ENCODE measurements at regions not wholly inside any gene's neighbourhood (a gene's known extent, or its start where the extent isn't known, plus 50 kb on each side); places are given as distances from the start of the nearest gene placed in this dataset.
"Not testable (repeated sequence)": the region's sequence is repeated elsewhere in the genome, so short reads cannot be mapped to it uniquely, and the experiment has no call there.

DNA sequence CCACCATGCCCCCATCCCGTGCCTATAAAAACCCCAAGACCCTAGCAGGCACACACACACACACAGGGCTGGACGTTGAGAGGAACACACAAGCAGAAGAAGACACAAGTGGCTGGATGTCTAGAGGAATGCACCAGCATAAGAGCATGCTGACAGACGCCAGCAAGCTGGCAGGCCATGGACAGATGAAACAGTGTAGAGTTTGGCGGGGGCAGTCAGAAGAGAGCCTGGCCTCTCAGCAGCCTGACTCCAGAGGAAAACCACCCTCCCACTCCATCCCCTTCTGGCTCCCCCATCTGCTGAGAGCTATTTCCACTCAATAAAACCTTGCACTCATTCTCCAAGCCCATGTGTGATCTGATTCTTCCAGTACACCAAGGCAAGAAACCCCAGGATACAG, 255.8 kb upstream of the FAM78B start:
- TF ChIP-seq, protein P1, sequence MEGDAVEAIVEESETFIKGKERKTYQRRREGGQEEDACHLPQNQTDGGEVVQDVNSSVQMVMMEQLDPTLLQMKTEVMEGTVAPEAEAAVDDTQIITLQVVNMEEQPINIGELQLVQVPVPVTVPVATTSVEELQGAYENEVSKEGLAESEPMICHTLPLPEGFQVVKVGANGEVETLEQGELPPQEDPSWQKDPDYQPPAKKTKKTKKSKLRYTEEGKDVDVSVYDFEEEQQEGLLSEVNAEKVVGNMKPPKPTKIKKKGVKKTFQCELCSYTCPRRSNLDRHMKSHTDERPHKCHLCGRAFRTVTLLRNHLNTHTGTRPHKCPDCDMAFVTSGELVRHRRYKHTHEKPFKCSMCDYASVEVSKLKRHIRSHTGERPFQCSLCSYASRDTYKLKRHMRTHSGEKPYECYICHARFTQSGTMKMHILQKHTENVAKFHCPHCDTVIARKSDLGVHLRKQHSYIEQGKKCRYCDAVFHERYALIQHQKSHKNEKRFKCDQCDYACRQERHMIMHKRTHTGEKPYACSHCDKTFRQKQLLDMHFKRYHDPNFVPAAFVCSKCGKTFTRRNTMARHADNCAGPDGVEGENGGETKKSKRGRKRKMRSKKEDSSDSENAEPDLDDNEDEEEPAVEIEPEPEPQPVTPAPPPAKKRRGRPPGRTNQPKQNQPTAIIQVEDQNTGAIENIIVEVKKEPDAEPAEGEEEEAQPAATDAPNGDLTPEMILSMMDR (IDR thresholded peaks at IDR 0.05; ENCODE audit: extremely low read depth in 1 of 2, insufficient read depth in 1 of 2, low read depth in 1 of 2, low read length in 2 of 2), result not testable (repeated sequence)
- TF ChIP-seq POLR2AphosphoS5 (IDR thresholded peaks at IDR 0.05; ENCODE audit: insufficient read depth, low read depth, low read length); EZH2 (IDR thresholded peaks at IDR 0.05; ENCODE audit: borderline replicate concordance, low read depth, low read length, severe bottlenecking); POLR2A (IDR thresholded peaks at IDR 0.05; ENCODE audit: low read depth, low read length); GATA2 (IDR thresholded peaks at IDR 0.05; ENCODE audit: insufficient read depth, insufficient read length, low read depth, low read length); MYC (IDR thresholded peaks at IDR 0.05; ENCODE audit: low read depth, low read length); JUN (IDR thresholded peaks at IDR 0.05; ENCODE audit: borderline replicate concordance, insufficient read depth, insufficient read length, low read depth); FOS (IDR thresholded peaks at IDR 0.05; ENCODE audit: borderline replicate concordance, insufficient read depth, low read length): not testable (repeated sequence)
- TF ChIP-seq, protein P2, sequence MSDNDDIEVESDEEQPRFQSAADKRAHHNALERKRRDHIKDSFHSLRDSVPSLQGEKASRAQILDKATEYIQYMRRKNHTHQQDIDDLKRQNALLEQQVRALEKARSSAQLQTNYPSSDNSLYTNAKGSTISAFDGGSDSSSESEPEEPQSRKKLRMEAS (IDR thresholded peaks at IDR 0.05; ENCODE audit: insufficient read depth, insufficient read length), result not testable (repeated sequence)

All from endothelial cell of umbilical vein (primary cell).